Epithelial cell of proximal tubule (primary cell): ENCODE measurements at regions not wholly inside any gene's neighbourhood (a gene's known extent, or its start where the extent isn't known, plus 50 kb on each side); places are given as distances from the start of the nearest gene placed in this dataset.
"Not testable (repeated sequence)": the region's sequence is repeated elsewhere in the genome, so short reads cannot be mapped to it uniquely, and the experiment has no call there.

Experiments used
- DNase-seq: peaks from one replicate; pipeline ENCODE4 v3.0.0-alpha.2; 2011; ENCODE audit warnings: low read depth
- H3K4me3 ChIP-seq: 2 replicates; pipeline ENCODE4 v1.5.1; 2011; ENCODE audit warnings: low read depth, mild to moderate bottlenecking, low read length
- CTCF ChIP-seq: conservative IDR thresholded peaks from 2 replicates; pipeline ENCODE4 v1.5.1; 2012; ENCODE audit warnings: low read depth, mild to moderate bottlenecking, low read length

- peak; percentile 53 for TF ChIP-seq CTCF
- DNase-seq: no peak
- H3K4me3 ChIP-seq: no peak overlapping the region
These were observed 67.8 kb upstream of the ARL4C start for GRCh38 chr2:234564699-234565098.

GRCh38 chr2:234559609-234560008 lies 62.7 kb upstream of the ARL4C start:
- no peak overlapping the region for H3K4me3 ChIP-seq
- TF ChIP-seq CTCF: no peak
- no peak for DNase-seq

DNA sequence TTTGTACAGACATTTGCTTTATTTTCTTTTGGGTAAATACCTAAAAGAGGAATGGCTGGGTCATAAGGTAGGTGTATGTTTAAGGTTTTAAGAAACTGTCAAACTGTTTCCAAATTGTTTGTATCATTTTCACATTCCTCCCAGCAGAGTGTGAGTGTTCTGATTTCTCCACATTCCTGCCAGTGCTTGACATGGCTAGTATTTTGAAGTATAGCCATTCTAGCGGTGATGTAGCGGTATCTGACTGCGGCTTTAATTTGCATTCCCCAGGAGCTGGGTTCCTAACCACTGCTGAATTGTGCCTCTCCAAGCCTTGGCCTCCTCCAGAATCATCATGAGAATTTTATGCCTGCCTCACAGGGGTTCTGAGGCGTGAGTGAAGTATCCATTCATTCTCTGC lies 61.8 kb upstream of the ARL4C start:
- peak; percentile 17 for TF ChIP-seq CTCF
- no peak overlapping the region for H3K4me3 ChIP-seq
- DNase-seq: no peak

- DNase-seq: no peak
- TF ChIP-seq CTCF: no peak
- H3K4me3 ChIP-seq: no peak overlapping the region
These were observed 60.1 kb upstream of the ARL4C start for GRCh38 chr2:234556848-234557573.

DNA sequence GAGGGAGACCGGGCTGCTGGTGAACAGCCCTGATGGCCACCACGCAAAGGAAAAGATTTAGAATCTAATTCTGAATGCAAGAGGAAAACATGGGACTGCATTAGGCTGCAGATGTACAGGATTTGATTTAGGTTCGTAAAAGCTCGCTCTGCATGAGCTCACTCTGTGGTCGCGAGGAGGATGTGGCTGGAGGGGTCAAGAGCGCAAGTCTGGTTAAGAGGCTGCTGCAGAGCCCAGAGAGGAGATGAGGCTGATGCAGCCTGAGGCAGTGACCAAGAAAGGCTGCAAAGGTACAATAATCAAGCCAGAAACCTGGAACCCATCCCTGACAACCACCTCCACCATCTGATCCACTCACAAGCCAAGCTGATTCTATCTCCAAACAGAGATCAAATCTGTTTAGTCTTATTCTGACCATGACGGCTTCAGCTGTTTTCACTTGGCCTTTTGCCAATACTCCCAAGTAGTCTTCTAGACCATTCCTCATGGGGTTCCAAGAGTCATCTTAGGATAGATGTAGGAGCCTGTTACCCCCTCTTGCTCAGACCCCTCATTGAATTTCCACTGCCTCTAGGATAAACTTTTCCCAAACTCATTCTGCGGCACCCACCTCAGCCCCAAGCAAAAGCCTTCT lies 58.9 kb upstream of the ARL4C start:
- H3K4me3 ChIP-seq: no peak overlapping the region
- no peak for TF ChIP-seq CTCF
- no peak for DNase-seq

- H3K4me3 ChIP-seq: no peak overlapping the region
- no peak for DNase-seq
- no peak for TF ChIP-seq CTCF
These were observed 58.3 kb upstream of the ARL4C start for GRCh38 chr2:234555161-234555560.

DNA sequence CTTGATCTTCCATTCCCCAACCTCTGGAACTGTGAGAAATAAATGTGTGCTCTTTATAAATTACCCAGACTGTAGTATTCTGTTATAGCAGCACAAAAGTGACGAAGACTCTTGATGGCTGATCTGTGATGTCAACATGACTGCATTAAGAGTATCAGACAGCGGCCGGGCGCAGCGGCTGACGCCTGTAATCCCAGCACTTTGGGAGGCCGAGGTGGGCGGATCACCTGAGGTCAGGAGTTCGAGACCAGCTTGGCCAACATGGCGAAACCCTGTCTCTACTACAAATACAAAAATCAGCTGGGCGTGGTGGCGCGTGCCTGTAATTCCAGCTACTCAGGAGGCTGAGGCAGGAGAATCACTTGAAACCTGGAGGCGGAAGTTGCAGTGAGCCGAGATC lies 56.3 kb upstream of the ARL4C start:
- DNase-seq, H3K4me3 ChIP-seq: not testable (repeated sequence)
